ENCODE measurements at regions not wholly inside any gene's neighbourhood (a gene's known extent, or its start where the extent isn't known, plus 50 kb on each side); places are given as distances from the start of the nearest gene placed in this dataset.

- Mint-ChIP-seq H3K27me3 (ENCODE audit: insufficient read depth) (no peaks in the 10 kb centered on the region), H3K4me3 (no peak overlapping the region), H3K4me1 (ENCODE audit: low read depth) (no peaks in the 10 kb centered on the region), H3K27ac (no peak overlapping the region), H3K36me3 (ENCODE audit: low read depth) (no peaks in the 10 kb centered on the region), H3K9me3 (peaks cover 30% of the 10 kb centered on the region)
- DNase-seq = no peak
- TF ChIP-seq CTCF (IDR thresholded peaks at IDR 0.05) = no peak
Observed at GRCh38 chr2:153311432-153311831, 167.1 kb downstream of the RPRM start.

GRCh38 chr2:153308466-153308865, 170.1 kb downstream of the RPRM start:
- no peak overlapping the region for H3K27ac Mint-ChIP-seq
- no peaks in the 10 kb centered on the region for H3K4me1 Mint-ChIP-seq (ENCODE audit: low read depth)
- no peak overlapping the region for H3K4me3 Mint-ChIP-seq
- no peaks in the 10 kb centered on the region for H3K36me3 Mint-ChIP-seq (ENCODE audit: low read depth)
- DNase-seq = no peak
- no peak for TF ChIP-seq CTCF (IDR thresholded peaks at IDR 0.05)
- peaks cover 46% of the 10 kb centered on the region for H3K9me3 Mint-ChIP-seq
- no peaks in the 10 kb centered on the region for H3K27me3 Mint-ChIP-seq (ENCODE audit: insufficient read depth)

GRCh38 chr2:153307223-153307622, 171.3 kb downstream of the RPRM start:
- no peak overlapping the region for H3K4me3 Mint-ChIP-seq
- H3K27me3 Mint-ChIP-seq (ENCODE audit: insufficient read depth) = no peaks in the 10 kb centered on the region
- H3K27ac Mint-ChIP-seq = no peak overlapping the region
- no peak for TF ChIP-seq CTCF (IDR thresholded peaks at IDR 0.05)
- H3K36me3 Mint-ChIP-seq (ENCODE audit: low read depth) = no peaks in the 10 kb centered on the region
- no peak for DNase-seq
- peaks cover 56% of the 10 kb centered on the region for H3K9me3 Mint-ChIP-seq
- no peaks in the 10 kb centered on the region for H3K4me1 Mint-ChIP-seq (ENCODE audit: low read depth)

- Mint-ChIP-seq H3K27me3 (ENCODE audit: insufficient read depth) (no peaks in the 10 kb centered on the region; the same call in 1 of the 2 replicates), H3K9me3 (peaks cover 47% of the 10 kb centered on the region), H3K27ac (no peak overlapping the region), H3K4me3 (no peak overlapping the region), H3K4me1 (ENCODE audit: low read depth) (no peaks in the 10 kb centered on the region), H3K36me3 (ENCODE audit: low read depth) (no peaks in the 10 kb centered on the region)
- no peak for TF ChIP-seq CTCF (IDR thresholded peaks at IDR 0.05)
- no peak for DNase-seq
Observed at GRCh38 chr2:153299809-153300208, 178.8 kb downstream of the RPRM start.

GRCh38 chr2:153299217-153299616, 179.3 kb downstream of the RPRM start:
- Mint-ChIP-seq H3K9me3 (peaks cover 45% of the 10 kb centered on the region), H3K36me3 (ENCODE audit: low read depth) (no peaks in the 10 kb centered on the region), H3K27me3 (ENCODE audit: insufficient read depth) (no peaks in the 10 kb centered on the region; the same call in 1 of the 2 replicates), H3K4me1 (ENCODE audit: low read depth) (no peaks in the 10 kb centered on the region), H3K4me3 (no peak overlapping the region), H3K27ac (no peak overlapping the region)
- no peak for DNase-seq
- no peak for TF ChIP-seq CTCF (IDR thresholded peaks at IDR 0.05)

- TF ChIP-seq CTCF (IDR thresholded peaks at IDR 0.05) = no peak
- DNase-seq = no peak
- peaks cover 15% of the 10 kb centered on the region for H3K9me3 Mint-ChIP-seq
- H3K4me1 Mint-ChIP-seq (ENCODE audit: low read depth) = no peaks in the 10 kb centered on the region
- no peak overlapping the region for H3K27ac Mint-ChIP-seq
- H3K4me3 Mint-ChIP-seq = no peak overlapping the region
- H3K27me3 Mint-ChIP-seq (ENCODE audit: insufficient read depth) = no peaks in the 10 kb centered on the region
- H3K36me3 Mint-ChIP-seq (ENCODE audit: low read depth) = no peaks in the 10 kb centered on the region
Observed at GRCh38 chr2:153294199-153294786, 184.3 kb downstream of the RPRM start.

All from HFFc6 (cell line).